MCF 10A (cell line): ENCODE measurements at regions not wholly inside any gene's neighbourhood (a gene's known extent, or its start where the extent isn't known, plus 50 kb on each side); places are given as distances from the start of the nearest gene placed in this dataset.

Experiments used
- BruUV-seq: library from RNA; stranded (reverse); fragments of 400-500 nt; replicated peaks from 2 replicates; lab custom pipeline; 2021; lab: Mats Ljungman, UMichigan
- CTCF ChIA-PET: fragments of 300-600 bp; sonication (Branson Sonifier 250); formaldehyde crosslinking; extraction: SDS; loops from one replicate; lab custom pipeline; 2021; ENCODE audit warnings: antibody characterized with exemption, inconsistent platforms; lab: Yijun Ruan, JAX
- POLR2A ChIA-PET: fragments of 300-600, 350-650 bp; sonication (Branson Sonifier 250); formaldehyde crosslinking; extraction: SDS; loops from one replicate; lab custom pipeline; 2020; ENCODE audit warnings: antibody characterized with exemption, inconsistent platforms; lab: Yijun Ruan, JAX
- DNase-seq: peaks from one replicate; pipeline ENCODE4 v3.0.0-alpha.2; 2018; ENCODE audit not compliant: unreplicated experiment
- H3K27ac Mint-ChIP-seq: one replicate; pipeline ENCODE4 v1.8.0; 2022; ENCODE audit warnings: mild to moderate bottlenecking, low read depth, mixed read lengths; ENCODE audit not compliant: unreplicated experiment
- H3K27me3 Mint-ChIP-seq: one replicate; pipeline ENCODE4 v1.8.0; 2022; ENCODE audit warnings: mixed read lengths; ENCODE audit not compliant: insufficient read depth, unreplicated experiment
- H3K36me3 Mint-ChIP-seq: one replicate; pipeline ENCODE4 v1.8.0; 2022; ENCODE audit warnings: mild to moderate bottlenecking, moderate library complexity, mixed read lengths; ENCODE audit not compliant: insufficient read depth, unreplicated experiment
- H3K4me1 Mint-ChIP-seq: one replicate; pipeline ENCODE4 v1.8.0; 2022; ENCODE audit warnings: mixed read lengths; ENCODE audit not compliant: insufficient read depth, unreplicated experiment
- H3K4me3 Mint-ChIP-seq: one replicate; pipeline ENCODE4 v1.8.0; 2022; ENCODE audit warnings: mild to moderate bottlenecking, moderate library complexity, mixed read lengths; ENCODE audit not compliant: unreplicated experiment
- H3K9me3 Mint-ChIP-seq: one replicate; pipeline ENCODE4 v1.8.0; 2022; ENCODE audit warnings: mixed read lengths; ENCODE audit not compliant: unreplicated experiment
- CTCF ChIP-seq: fragments of 200-600 bp; IDR thresholded peaks from one replicate; pipeline ENCODE4 v1.8.0; 2022; ENCODE audit warnings: antibody characterized with exemption, mild to moderate bottlenecking; ENCODE audit not compliant: unreplicated experiment
- intact Hi-C: fragments of 100-400 bp; cut with micrococcal nuclease; formaldehyde crosslinking; loops from 2 replicates; pipeline ENCODE4 v1.14.1; 2022

DNA sequence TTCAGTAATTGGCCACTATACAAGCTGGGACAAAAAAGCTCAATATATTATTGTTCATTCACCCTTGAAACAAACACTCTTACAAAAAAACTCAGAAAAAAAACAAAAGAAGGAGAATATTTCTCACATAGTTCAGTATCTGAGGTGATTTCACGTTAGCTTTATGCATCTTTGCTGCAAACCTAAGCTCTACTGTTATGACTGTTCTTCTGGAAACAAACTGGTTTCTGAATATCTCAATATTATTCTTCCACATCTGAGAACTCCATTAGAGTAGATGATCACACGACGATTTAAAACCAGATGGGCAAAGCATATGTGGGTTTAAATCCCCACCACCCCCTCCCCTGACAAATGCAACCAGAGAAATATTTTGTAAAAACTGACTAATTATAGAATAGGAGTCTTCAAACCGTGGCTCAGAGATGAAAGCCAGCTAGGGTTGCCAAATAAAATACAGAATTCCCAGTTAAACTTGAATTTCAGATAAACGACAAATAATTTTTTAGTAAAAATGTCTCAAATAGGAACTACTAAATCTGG is 182.0 kb upstream of the FAM241A start:
- POLR2A ChIA-PET: no interaction called here
- H3K4me3 Mint-ChIP-seq: no peak overlapping the region

DNA sequence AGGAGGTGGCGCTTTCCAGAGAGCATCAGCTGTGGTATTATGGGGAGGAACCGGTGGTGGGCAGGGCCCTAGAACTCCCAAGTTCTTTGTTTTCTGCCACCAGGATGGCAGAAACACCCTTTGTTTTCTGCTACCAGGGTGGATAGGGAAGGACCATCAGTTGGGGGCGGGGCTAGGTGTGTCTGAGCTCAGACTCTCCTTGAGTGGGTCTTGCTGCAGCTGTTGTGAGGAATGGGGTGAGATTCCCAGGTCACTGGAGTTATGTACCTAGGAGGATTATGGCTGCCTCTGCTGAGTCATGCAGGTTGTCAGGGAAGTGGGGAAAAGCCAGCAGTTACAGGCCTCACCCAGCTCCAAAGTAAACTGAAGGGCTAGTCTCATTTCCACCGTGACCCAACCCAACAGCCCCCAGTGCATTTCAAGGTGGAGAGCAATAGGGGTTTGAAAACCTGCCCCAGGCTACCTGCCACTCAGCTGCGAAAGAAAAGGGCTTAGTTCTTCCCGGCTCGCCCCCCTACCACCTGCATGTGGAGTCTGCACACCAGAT is 167.8 kb upstream of the FAM241A start:
- H3K27me3 Mint-ChIP-seq: peaks cover 27% of the 10 kb centered on the region
- no peak overlapping the region for H3K27ac Mint-ChIP-seq
- H3K36me3 Mint-ChIP-seq: no peaks in the 10 kb centered on the region
- no peak overlapping the region for H3K4me3 Mint-ChIP-seq
- ChIA-PET POLR2A (no interaction called here), CTCF (interaction anchor here (0.7 to 1.3 kb wide), 2 partner anchors 123 to 141 kb away, joined by 3 to 4 read pairs; no protein-coding TSS in a partner anchor)
- no peak for DNase-seq
- intact Hi-C loops: no loop called here
- BruUV-seq: no TSS peak
- no peaks in the 10 kb centered on the region for H3K9me3 Mint-ChIP-seq
- no peaks in the 10 kb centered on the region for H3K4me1 Mint-ChIP-seq
- no peak for TF ChIP-seq CTCF

More for the DNA sequence above, 182.0 kb upstream of the FAM241A start:
- Mint-ChIP-seq H3K4me1 (no peaks in the 10 kb centered on the region), H3K36me3 (no peaks in the 10 kb centered on the region), H3K9me3 (no peaks in the 10 kb centered on the region), H3K27me3 (no peaks in the 10 kb centered on the region), H3K27ac (no peak overlapping the region)
- CTCF ChIA-PET: no interaction called here
- BruUV-seq: no TSS peak
- intact Hi-C loops: no loop called here
- TF ChIP-seq CTCF: no peak
- no peak for DNase-seq

GRCh38 chr4:111979921-111980320 is 165.3 kb upstream of the FAM241A start:
- intact Hi-C loops: no loop called here
- no peaks in the 10 kb centered on the region for H3K36me3 Mint-ChIP-seq
- H3K27ac Mint-ChIP-seq: no peak overlapping the region
- ChIA-PET CTCF (interaction anchor here (1.0 kb wide), 1 partner anchor 338 kb away, joined by 3 read pairs; no protein-coding TSS in a partner anchor), POLR2A (no interaction called here)
- DNase-seq: no peak
- no peaks in the 10 kb centered on the region for H3K9me3 Mint-ChIP-seq
- no peak for TF ChIP-seq CTCF
- H3K4me1 Mint-ChIP-seq: no peaks in the 10 kb centered on the region
- H3K4me3 Mint-ChIP-seq: no peak overlapping the region
- H3K27me3 Mint-ChIP-seq: peaks cover 41% of the 10 kb centered on the region
- BruUV-seq: no TSS peak

DNA sequence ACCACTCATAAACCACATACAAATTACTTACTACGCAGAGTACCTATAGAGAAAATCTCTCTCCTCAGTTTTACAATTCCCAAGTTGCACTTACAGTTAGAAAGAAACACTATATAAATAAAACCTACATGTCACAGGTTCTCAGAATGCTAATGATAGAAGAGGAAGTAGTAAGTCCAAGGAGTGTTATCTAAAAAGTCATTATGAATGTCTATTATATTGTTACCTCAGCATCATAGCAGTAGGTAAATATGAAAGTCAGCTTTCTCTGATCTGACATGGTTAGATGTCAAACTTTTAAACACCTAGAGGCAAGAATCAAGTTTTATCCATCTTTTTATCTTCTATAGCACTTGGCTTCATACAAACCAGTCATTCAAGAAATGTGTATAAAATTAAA is 163.2 kb upstream of the FAM241A start:
- ChIA-PET POLR2A (no interaction called here), CTCF (no interaction called here)
- Mint-ChIP-seq H3K36me3 (no peaks in the 10 kb centered on the region), H3K27me3 (peaks cover 48% of the 10 kb centered on the region), H3K27ac (no peak overlapping the region), H3K9me3 (no peaks in the 10 kb centered on the region), H3K4me1 (no peaks in the 10 kb centered on the region), H3K4me3 (no peak overlapping the region)
- DNase-seq: no peak
- BruUV-seq: no TSS peak
- intact Hi-C loops: no loop called here
- TF ChIP-seq CTCF: no peak
